HUDEP-2 (cell line): ENCODE measurements at regions not wholly inside any gene's neighbourhood (a gene's known extent, or its start where the extent isn't known, plus 50 kb on each side); places are given as distances from the start of the nearest gene placed in this dataset.
A peak's percentile ranks its signal among the peaks of the same experiment; 100 is the strongest.

Experiments used
- DNase-seq, 76 experiments: peaks; one replicate each; lab custom pipeline; 2025; ENCODE audit not compliant: unreplicated experiment in 76 of 76; lab: John Stamatoyannopoulos, UW

GRCh38 chr4:180784940-180785339, 1458.3 kb upstream of the TENM3 start:
- DNase-seq = no peak

DNA sequence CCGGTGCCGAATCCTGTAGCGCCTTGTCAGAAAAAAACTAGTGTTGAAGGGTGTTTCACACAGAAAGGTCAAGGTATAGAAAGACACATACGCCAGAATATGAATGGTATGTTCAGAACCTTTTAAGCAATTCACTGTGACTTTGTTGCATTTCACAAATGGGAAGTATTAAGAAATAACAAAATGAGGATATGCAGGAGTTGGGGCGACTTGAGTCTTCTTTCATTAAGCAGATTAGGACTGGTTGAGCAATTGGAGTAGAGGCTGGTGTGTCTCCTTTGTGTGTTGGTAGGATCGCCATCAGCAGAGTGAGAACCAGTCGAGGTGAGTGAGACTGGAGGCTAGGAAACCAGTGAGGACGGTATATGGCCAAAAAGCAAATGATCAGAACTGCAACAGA, 1454.5 kb upstream of the TENM3 start:
- no peak for DNase-seq

- no peak for DNase-seq
Measured at GRCh38 chr4:180789929-180790328, 1453.3 kb upstream of the TENM3 start.

GRCh38 chr4:180790471-180790870, 1452.7 kb upstream of the TENM3 start:
- DNase-seq = no peak

- DNase-seq = no peak
Measured at GRCh38 chr4:180792541-180792940, 1450.7 kb upstream of the TENM3 start.

GRCh38 chr4:180794333-180794732, 1448.9 kb upstream of the TENM3 start:
- DNase-seq = no peak

DNA sequence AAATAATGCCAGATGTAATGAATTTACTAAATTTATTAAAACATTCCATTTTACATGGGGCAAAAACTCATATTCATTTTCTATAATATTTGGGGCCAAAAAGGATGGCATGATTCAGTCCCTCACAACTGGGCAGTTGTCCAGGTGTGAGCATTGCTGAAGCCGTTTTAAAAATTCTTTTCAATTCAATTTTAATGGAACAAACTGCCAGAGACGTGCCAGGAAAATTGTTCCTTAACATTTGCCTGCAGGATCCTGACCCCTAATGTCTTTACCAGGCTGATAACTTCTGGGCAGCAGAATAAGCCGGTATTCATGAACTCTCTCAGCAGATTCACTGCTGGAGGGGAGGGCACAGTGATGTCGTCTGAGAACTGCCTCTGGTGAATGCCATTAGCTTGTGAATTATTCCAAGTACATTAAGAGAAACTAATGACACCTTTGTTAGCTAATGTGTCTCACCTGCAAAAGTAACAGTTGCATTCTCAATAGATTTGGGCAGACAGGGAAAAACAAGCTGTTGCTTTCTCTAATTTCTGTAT, 1445.1 kb upstream of the TENM3 start:
- no peak for DNase-seq

- DNase-seq = no peak
Measured at GRCh38 chr4:180799798-180800197, 1443.4 kb upstream of the TENM3 start.

GRCh38 chr4:180805101-180805500, 1438.1 kb upstream of the TENM3 start:
- DNase-seq = no peak

- no peak for DNase-seq
Measured at GRCh38 chr4:180808862-180809261, 1434.3 kb upstream of the TENM3 start.

- no peak for DNase-seq
Measured at GRCh38 chr4:180809439-180809838, 1433.8 kb upstream of the TENM3 start.

GRCh38 chr4:180810581-180810980, 1432.6 kb upstream of the TENM3 start:
- no peak for DNase-seq

DNA sequence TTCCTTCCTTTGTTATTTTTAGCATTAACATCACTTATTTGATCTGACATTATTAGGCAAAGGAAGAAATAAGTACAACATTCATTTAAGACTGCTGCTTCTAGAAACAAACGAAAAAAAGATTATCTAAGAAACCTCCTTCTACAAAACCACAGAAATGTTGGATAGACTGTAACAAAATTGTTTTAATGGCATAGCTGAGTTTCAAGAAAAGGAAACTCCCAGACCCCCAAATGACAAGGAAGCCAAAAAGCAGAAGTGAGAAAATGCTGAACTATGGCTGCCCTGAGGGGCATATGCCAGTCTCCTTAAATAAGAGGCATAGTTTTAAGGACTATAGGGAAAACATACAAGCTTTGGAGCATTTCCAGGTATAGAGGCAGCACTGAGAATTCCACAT, 1431.6 kb upstream of the TENM3 start:
- no peak for DNase-seq

GRCh38 chr4:180812783-180813182, 1430.4 kb upstream of the TENM3 start:
- no peak for DNase-seq

DNA sequence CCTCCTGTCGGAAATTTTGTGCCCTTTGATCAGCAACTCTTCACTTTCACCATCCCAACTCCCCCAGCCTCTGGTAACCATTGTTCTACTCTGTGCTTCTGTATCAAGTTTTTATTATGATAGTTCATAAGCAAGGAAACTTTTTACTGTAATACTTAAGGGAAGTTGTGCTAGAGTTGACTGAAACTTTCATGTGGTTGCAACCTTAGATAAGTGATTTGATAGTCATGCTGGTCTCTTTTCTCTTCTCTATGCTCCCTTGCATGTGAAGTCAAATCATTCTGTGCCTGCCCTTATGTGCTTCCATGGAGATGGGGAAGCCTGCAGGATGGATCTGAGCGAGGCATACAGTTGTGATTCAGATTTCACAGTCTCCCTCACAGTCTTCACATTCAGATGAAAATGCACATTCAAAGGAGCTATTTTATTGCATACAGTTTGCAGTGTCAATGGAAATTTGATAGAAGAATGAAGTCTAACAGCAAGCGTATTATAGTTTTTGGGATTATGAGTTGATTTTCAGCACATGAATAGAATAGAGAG, 1428.3 kb upstream of the TENM3 start:
- no peak for DNase-seq

DNA sequence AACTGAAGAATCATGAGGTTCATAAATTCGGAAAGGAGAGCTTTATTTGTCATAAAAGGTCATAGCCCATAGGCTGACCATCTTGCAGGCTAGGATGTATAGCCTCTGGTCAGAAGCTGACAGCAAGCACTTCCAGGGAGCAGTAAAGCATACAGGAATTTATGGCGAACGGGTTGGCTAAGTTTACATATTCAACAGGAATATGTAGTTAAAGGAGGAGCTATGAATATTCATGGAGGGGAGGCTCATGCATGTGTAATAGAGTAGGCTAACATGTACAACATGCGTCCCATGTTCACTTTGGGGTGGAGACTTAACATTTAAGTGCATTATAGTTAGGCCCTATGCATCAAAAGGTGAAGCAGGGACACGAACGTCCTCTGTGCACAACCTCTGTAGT, 1425.7 kb upstream of the TENM3 start:
- no peak for DNase-seq

- DNase-seq = no peak
Measured at GRCh38 chr4:180823108-180823507, 1420.1 kb upstream of the TENM3 start.

GRCh38 chr4:180827232-180828009, 1415.8 kb upstream of the TENM3 start:
- DNase-seq = no peak

- DNase-seq = peak in 1 of 76 experiments; percentile 20
Measured at GRCh38 chr4:180828455-180829018, 1414.7 kb upstream of the TENM3 start.

DNA sequence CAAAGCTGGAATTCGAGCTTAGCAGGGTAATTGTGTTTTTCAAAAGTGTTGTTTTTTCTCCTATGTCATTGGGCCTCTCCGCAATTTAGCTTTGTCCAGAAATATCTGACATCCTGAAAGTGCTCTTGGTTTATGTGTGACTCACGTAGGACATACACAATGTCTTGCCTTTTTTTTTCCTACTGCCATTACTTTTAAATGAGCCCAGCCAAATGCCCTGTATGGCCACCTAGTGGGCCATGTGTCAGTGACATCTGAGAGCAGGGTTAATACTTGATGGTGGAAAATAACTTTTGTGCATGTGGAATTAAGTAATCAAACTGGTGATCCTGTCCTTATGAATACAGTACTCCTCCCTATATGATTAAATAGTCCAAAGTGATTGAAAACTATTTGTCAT, 1411.1 kb upstream of the TENM3 start:
- DNase-seq = no peak

GRCh38 chr4:180840142-180840541, 1403.1 kb upstream of the TENM3 start:
- no peak for DNase-seq

DNA sequence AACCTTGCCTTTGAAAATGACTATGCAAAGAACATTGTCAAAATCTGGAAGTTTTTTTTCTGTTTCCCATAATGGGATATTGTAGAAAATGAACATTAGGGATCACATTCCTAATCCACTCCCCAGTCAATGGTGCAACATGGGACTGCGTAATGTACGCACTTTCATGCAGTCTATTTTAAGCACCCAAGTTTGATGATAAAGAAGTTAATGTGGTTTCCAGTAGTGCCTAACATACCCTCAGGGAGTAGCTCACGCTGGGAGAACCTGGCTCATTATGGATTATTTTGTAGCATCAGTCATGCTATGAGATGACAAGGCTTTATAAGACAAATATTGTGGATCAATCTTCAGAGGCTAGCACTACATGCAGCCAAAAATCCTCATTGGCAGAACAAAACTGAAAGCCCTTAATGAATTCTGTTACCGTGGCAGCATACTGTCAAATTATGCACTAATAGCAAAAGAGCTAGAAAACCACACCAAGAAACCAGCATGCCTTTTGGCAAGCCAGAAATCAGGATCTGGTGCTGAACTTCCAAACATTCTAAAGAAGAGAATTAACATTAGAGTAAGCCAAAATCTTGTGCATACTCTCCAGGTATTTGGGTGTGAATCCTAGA, 1392.8 kb upstream of the TENM3 start:
- DNase-seq = no peak
